ENCODE measurements at regions not wholly inside any gene's neighbourhood (a gene's known extent, or its start where the extent isn't known, plus 50 kb on each side); places are given as distances from the start of the nearest gene placed in this dataset.
"Not testable (repeated sequence)": the region's sequence is repeated elsewhere in the genome, so short reads cannot be mapped to it uniquely, and the experiment has no call there.

DNA sequence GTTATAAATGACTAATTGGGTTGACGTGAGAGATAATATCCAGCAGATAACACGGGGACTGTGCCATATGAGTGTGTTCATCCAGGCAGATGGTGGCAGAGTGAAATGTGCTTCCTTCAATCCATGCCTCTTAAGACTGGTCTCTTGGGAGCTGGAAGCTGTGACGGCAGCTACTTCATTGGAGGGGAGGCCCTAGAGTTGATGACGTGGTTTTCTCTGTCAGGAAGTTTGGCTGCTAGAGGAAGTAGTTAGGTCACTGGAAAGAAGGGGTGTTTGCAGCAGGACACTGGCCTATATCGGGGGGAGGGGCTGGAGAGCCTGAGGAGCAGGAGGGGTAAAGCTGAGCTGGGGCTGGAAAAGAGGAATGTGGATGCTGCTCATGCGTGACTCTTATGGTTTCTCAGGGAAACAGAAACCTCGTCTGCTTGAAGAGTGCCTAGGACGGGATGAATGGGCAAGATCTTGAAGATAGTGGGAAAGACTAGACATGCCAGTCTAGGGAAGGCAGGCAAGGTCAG, 3051.6 kb downstream of the RPIA start:
- DNase-seq = not testable (repeated sequence)

GRCh38 chr2:91743910-91744309, 3052.4 kb downstream of the RPIA start:
- not testable (repeated sequence) for DNase-seq

GRCh38 chr2:91744700-91745141, 3053.2 kb downstream of the RPIA start:
- not testable (repeated sequence) for DNase-seq

GRCh38 chr2:91748902-91749301, 3057.4 kb downstream of the RPIA start:
- no peak for DNase-seq

GRCh38 chr2:91749665-91750064, 3058.2 kb downstream of the RPIA start:
- DNase-seq = not testable (repeated sequence)

GRCh38 chr2:91759361-91759941, 3068.0 kb downstream of the RPIA start:
- not testable (repeated sequence) for DNase-seq

DNA sequence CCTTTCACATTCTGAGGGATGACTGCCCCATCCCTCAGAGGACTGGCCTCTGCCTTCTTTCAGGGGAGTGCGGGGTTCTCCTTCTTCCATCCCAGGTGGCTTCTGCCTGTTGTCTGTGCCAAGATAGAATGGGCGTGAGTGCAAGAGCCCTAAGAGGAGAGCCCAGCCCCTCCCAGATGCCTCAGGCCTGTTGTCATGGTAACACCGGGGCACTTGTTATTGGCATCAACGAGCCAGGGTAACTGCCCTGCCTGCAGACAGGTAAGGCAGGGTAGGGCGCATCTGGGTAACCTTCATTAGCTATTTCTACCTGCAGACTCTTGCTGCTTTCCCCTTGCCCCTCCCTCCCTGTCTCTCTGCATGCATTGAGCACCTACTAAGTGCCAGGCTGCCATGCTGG, 3069.2 kb downstream of the RPIA start:
- not testable (repeated sequence) for DNase-seq

- DNase-seq = not testable (repeated sequence)
Observed at GRCh38 chr2:91762312-91762711, 3070.8 kb downstream of the RPIA start.

DNA sequence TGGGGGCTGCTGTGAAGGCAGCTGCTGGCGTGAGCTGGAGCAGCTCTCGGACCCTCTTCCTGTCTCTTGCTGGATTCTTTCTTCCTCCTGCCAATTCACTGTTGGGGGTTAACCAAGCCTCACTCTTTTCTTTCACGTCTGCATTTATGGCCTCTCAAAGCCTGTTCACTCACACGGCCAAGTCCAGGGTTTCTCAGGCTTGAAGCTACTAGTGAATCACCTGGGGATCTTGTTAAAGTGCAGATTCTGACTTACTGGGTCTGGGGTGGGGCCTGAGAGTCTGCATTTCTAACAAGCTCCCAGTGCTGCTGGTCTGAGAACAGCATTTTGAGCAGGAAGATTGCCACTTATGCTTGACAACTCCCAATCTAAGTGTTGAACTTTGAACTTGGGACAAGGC, 3072.2 kb downstream of the RPIA start:
- DNase-seq = peak in 1 of 56 donors; percentile 0

GRCh38 chr2:91764581-91765002, 3073.1 kb downstream of the RPIA start:
- DNase-seq = peak in 3 of 56 donors; percentile 0 to 15 (median 5)

- not testable (repeated sequence) for DNase-seq
Observed at GRCh38 chr2:91765018-91765754, 3073.7 kb downstream of the RPIA start.

GRCh38 chr2:91766349-91767048, 3075.0 kb downstream of the RPIA start:
- peak in 1 of 56 donors; percentile 0 for DNase-seq

DNA sequence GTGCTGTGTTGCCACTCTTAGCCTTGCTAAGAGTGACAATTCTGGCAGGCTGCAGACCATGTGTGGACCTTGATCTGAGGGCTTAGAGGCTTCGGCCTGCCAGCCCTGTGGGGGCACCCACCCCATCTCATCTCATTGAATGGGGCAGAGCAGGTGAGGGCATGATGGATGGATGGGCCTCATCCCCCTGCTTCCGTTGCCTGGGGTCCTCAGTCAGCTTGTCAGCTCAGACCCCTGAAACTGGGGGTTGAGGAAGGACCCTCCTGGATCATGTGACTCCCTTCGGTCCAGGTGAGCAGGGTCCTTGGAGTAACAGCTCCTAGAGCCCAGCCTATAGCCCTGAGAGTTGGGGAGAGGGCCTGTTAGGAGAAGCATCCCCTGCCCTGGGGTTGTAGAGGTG, 3076.8 kb downstream of the RPIA start:
- not testable (repeated sequence) for DNase-seq

DNA sequence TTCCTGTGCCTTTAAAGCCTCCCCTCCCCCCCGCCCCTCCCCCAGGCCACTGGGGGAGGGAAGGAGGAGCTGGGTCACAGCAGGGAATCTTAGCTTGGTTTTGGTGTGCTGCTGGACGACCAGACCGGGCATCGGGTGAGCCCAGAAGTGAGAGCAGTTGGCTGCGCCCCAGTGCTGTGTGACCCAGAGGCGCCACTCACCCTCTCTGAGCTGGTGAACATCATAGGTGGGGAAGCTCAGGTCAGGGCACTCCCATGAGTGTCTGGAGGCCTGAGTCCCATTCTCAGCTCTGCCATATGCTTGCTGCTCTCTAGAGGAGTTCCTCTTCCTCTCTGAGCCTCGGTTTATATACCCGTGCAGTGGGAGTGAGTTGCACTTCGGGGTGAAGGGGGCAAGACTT, 3077.5 kb downstream of the RPIA start:
- not testable (repeated sequence) for DNase-seq

DNA sequence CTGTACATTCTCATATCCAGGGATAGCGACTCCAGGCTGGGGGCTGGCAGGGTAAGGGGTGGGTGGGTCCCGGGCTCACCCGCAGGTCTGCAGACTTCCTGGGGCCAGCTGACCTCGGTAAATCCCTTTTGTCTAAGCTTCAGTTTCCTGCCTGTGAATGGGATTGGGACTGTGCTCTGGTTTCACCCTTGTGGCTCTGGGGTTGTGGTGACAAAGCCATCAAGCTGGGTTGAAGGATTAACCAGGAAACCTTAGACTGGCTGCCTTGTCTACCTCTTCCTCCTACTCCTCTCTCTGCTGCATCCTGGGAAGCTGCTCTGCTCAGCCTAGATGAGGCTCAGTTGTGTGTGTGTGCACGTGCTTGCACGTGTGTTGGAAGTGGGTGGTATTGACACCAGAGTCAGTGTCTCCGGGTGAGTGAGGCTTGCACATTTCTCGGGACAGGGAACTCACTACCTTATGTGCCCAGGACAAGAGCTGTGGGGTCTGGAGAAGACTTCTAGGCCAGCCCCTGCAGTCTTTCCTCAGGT, 3078.6 kb downstream of the RPIA start:
- not testable (repeated sequence) for DNase-seq

- DNase-seq = not testable (repeated sequence)
Observed at GRCh38 chr2:91771604-91772003, 3080.1 kb downstream of the RPIA start.

GRCh38 chr2:91772240-91772937, 3080.9 kb downstream of the RPIA start:
- DNase-seq = not testable (repeated sequence)

GRCh38 chr2:91773810-91774209, 3082.3 kb downstream of the RPIA start:
- not testable (repeated sequence) for DNase-seq

DNA sequence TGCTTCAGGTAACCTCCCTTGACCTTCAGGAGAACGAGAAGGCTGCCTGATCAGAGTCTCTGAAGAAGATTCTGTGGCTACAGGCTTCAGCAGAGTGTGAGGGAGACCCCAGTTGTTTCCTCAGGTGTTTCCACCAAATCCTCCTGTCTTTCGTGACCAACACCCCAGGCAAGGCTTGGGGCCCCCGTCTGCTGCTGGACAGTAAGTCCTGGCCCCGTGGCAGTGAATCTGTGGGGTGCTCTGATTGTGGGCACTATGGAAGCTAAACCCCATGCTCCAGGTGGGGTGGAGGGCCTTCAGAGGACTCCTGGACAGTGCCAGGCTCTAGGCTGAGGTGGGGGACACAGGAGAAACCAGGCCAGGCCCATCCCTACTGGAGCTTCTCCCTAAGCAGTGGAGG, 3083.7 kb downstream of the RPIA start:
- not testable (repeated sequence) for DNase-seq

GRCh38 chr2:91780324-91780723, 3088.9 kb downstream of the RPIA start:
- DNase-seq = not testable (repeated sequence)

- DNase-seq = not testable (repeated sequence)
Observed at GRCh38 chr2:91809391-91809790, 3061.8 kb upstream of the TEKT4 start.
